ENCODE measurements at regions not wholly inside any gene's neighbourhood (a gene's known extent, or its start where the extent isn't known, plus 50 kb on each side); places are given as distances from the start of the nearest gene placed in this dataset.

DNA sequence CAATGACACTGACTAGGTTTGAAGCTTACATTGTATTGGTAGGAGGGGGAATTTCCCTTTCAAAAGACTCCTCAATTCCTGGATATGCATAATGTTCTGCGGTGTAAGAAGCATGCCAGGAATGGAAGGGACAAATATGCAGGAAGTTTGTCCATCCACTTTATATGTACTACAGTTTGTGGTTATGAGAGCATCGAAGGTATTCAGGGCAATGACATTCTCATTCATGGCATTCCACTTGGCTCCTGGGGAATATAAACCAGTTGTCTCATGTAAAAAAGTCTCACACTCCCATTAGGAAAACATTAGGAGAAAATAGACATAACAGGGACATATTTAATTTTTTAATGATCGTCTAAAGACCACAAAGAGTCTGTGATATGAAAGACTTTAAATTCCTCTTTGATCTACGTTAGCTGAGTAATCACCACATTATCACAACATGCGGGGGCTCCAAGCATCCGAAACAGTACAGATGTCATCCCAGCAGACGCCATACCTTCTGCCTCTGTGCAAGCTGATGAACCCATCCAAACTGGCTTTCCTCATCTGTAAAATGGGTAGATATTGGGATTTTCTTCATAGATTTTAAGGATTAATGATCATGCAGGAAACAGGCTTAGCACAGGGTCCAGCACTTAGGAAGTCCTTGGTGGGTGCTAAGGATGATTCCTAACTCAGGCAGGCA lies 675.3 kb downstream of the INHBA start:
- no peak overlapping the region for H3K4me3 ChIP-seq (ENCODE audit: low read length, poor library complexity, severe bottlenecking)
- H3K9me3 ChIP-seq (ENCODE audit: insufficient read depth, low read depth, low read length) = no peaks in the 10 kb centered on the region
- H3K9me2 ChIP-seq (replicated peaks; ENCODE audit: low read depth, low read length) = no peaks in the 10 kb centered on the region
- TF ChIP-seq, protein P1, sequence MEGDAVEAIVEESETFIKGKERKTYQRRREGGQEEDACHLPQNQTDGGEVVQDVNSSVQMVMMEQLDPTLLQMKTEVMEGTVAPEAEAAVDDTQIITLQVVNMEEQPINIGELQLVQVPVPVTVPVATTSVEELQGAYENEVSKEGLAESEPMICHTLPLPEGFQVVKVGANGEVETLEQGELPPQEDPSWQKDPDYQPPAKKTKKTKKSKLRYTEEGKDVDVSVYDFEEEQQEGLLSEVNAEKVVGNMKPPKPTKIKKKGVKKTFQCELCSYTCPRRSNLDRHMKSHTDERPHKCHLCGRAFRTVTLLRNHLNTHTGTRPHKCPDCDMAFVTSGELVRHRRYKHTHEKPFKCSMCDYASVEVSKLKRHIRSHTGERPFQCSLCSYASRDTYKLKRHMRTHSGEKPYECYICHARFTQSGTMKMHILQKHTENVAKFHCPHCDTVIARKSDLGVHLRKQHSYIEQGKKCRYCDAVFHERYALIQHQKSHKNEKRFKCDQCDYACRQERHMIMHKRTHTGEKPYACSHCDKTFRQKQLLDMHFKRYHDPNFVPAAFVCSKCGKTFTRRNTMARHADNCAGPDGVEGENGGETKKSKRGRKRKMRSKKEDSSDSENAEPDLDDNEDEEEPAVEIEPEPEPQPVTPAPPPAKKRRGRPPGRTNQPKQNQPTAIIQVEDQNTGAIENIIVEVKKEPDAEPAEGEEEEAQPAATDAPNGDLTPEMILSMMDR (conservative IDR thresholded peaks at IDR 0.05; ENCODE audit: low read length) = no peak
- TF ChIP-seq EZH2phosphoT487 (IDR thresholded peaks at IDR 0.05; ENCODE audit: borderline replicate concordance) = no peak
- no peaks in the 10 kb centered on the region for H3K79me2 ChIP-seq (ENCODE audit: insufficient read depth, low read length)
- no peak overlapping the region for H2AFZ ChIP-seq (ENCODE audit: low read length)
- no peaks in the 10 kb centered on the region for H3F3A ChIP-seq (ENCODE audit: low read depth)
- H3K4me2 ChIP-seq (ENCODE audit: low read depth, low read length, poor library complexity, severe bottlenecking) = no peak overlapping the region
- no peaks in the 10 kb centered on the region for H3K27me3 ChIP-seq (ENCODE audit: insufficient read depth, low read length, poor library complexity, severe bottlenecking)
- no peaks in the 10 kb centered on the region for H3K36me3 ChIP-seq (ENCODE audit: insufficient read depth, low read length)
- no peaks in the 10 kb centered on the region for H3K4me1 ChIP-seq (ENCODE audit: insufficient read depth, low read length, poor library complexity, severe bottlenecking)
- H4K20me1 ChIP-seq (ENCODE audit: insufficient read depth, low read length, poor library complexity, severe bottlenecking) = no peaks in the 10 kb centered on the region
- no peak overlapping the region for H3K9ac ChIP-seq (ENCODE audit: low read depth, low read length, poor library complexity, severe bottlenecking)

DNA sequence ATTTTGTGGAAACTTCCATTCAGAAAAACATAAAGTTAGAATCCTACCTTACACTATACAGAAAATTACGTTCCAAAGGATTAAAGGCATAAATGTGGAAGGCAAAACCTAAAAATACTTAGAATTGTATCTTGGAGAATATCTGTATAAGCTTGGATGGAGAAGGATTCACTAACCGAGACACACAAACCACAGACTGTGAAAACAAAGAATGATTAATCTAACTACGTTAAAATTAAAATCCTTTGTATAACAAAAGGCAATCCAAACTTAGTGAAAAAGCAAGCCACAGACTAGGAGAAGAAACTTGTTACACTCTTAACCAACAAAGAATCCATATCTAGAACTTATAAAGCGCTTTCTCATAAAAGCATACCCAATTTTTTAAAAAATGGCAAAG lies 678.8 kb downstream of the INHBA start:
- Histone ChIP-seq H3K4me1 (ENCODE audit: insufficient read depth, low read length, poor library complexity, severe bottlenecking) (no peaks in the 10 kb centered on the region), H3K36me3 (ENCODE audit: insufficient read depth, low read length) (no peaks in the 10 kb centered on the region), H3K27me3 (ENCODE audit: insufficient read depth, low read length, poor library complexity, severe bottlenecking) (no peaks in the 10 kb centered on the region), H4K20me1 (ENCODE audit: insufficient read depth, low read length, poor library complexity, severe bottlenecking) (no peaks in the 10 kb centered on the region), H3K4me2 (ENCODE audit: low read depth, low read length, poor library complexity, severe bottlenecking) (no peak overlapping the region), H2AFZ (ENCODE audit: low read length) (no peak overlapping the region), H3K9me2 (replicated peaks; ENCODE audit: low read depth, low read length) (no peaks in the 10 kb centered on the region), H3K4me3 (ENCODE audit: low read length, poor library complexity, severe bottlenecking) (no peak overlapping the region), H3K9me3 (ENCODE audit: insufficient read depth, low read depth, low read length) (no peaks in the 10 kb centered on the region), H3K79me2 (ENCODE audit: insufficient read depth, low read length) (no peaks in the 10 kb centered on the region), H3F3A (ENCODE audit: low read depth) (no peaks in the 10 kb centered on the region), H3K9ac (ENCODE audit: low read depth, low read length, poor library complexity, severe bottlenecking) (no peak overlapping the region)
- TF ChIP-seq, protein P1 (conservative IDR thresholded peaks at IDR 0.05; ENCODE audit: low read length) = no peak
- no peak for TF ChIP-seq EZH2phosphoT487 (IDR thresholded peaks at IDR 0.05; ENCODE audit: borderline replicate concordance)

DNA sequence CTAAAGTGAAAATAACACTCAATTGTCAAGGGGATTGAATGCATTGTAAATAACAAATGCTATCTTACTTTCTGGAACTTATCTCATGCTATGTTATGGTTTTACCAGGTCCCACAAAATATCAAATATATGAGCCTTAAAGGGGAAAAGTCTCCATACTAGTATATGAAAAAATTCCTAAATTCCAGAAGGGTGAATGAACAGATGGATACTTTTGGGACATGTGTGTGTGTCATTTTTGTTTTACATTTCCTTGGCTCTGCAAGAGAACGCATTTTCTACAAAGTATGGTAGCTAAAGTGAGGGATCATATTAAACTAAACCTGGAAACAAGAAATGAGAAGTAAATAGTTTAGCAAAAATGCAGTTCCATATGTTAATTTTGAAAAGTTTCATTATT lies 682.8 kb downstream of the INHBA start:
- TF ChIP-seq, protein P1 (conservative IDR thresholded peaks at IDR 0.05; ENCODE audit: low read length) = no peak
- TF ChIP-seq EZH2phosphoT487 (IDR thresholded peaks at IDR 0.05; ENCODE audit: borderline replicate concordance) = no peak
- Histone ChIP-seq H3K4me2 (ENCODE audit: low read depth, low read length, poor library complexity, severe bottlenecking) (no peak overlapping the region), H3K4me1 (ENCODE audit: insufficient read depth, low read length, poor library complexity, severe bottlenecking) (no peaks in the 10 kb centered on the region), H3F3A (ENCODE audit: low read depth) (no peaks in the 10 kb centered on the region), H2AFZ (ENCODE audit: low read length) (no peak overlapping the region), H3K9me3 (ENCODE audit: insufficient read depth, low read depth, low read length) (no peaks in the 10 kb centered on the region), H3K36me3 (ENCODE audit: insufficient read depth, low read length) (no peaks in the 10 kb centered on the region), H4K20me1 (ENCODE audit: insufficient read depth, low read length, poor library complexity, severe bottlenecking) (no peaks in the 10 kb centered on the region), H3K9ac (ENCODE audit: low read depth, low read length, poor library complexity, severe bottlenecking) (no peak overlapping the region), H3K9me2 (replicated peaks; ENCODE audit: low read depth, low read length) (no peaks in the 10 kb centered on the region), H3K4me3 (ENCODE audit: low read length, poor library complexity, severe bottlenecking) (no peak overlapping the region), H3K27me3 (ENCODE audit: insufficient read depth, low read length, poor library complexity, severe bottlenecking) (no peaks in the 10 kb centered on the region), H3K79me2 (ENCODE audit: insufficient read depth, low read length) (no peaks in the 10 kb centered on the region)
